ENCODE measurements at regions not wholly inside any gene's neighbourhood (a gene's known extent, or its start where the extent isn't known, plus 50 kb on each side); places are given as distances from the start of the nearest gene placed in this dataset.

GRCh38 chr20:39349240-39349639 lies 387.1 kb downstream of the DHX35 start:
- no peaks in the 10 kb centered on the region for H3K4me1 ChIP-seq
- intact Hi-C loops (cut with DNase I) = loop anchor here in 1 of 10 donors (10.0 kb wide), 1 partner anchor 154 kb away; no protein-coding TSS in a partner anchor
- H3K36me3 ChIP-seq = no peaks in the 10 kb centered on the region
- 81 to 88% (median 82%) methylated on average over 4 of the region's 4 CpGs for WGBS, 4 donors
- H3K27ac ChIP-seq = no peak overlapping the region
- no peak overlapping the region for H3K4me3 ChIP-seq
- H3K27me3 ChIP-seq = no peaks in the 10 kb centered on the region
- H3K9me3 ChIP-seq = peaks cover 0 to 36% (median 27%) of the 10 kb centered on the region in 12 donors
- no peak for ATAC-seq
- DNase-seq = no peak
- TF ChIP-seq CTCF (IDR thresholded peaks at IDR 0.05) (no peak), POLR2A (IDR thresholded peaks at IDR 0.05) (no peak)

- H3K27me3 ChIP-seq = no peaks in the 10 kb centered on the region
- DNase-seq (no peak), ATAC-seq (no peak)
- no peaks in the 10 kb centered on the region for H3K4me1 ChIP-seq
- no peak overlapping the region for H3K4me3 ChIP-seq
- no peaks in the 10 kb centered on the region for H3K36me3 ChIP-seq
- 79 to 89% (median 84%) methylated on average over 3 to 5 of the region's 5 CpGs for WGBS, 4 donors
- intact Hi-C loops (cut with DNase I) = loop anchor here in 1 of 10 donors (10.0 kb wide), 1 partner anchor 153 kb away; no protein-coding TSS in a partner anchor
- no peak for TF ChIP-seq POLR2A (IDR thresholded peaks at IDR 0.05)
- no peak for TF ChIP-seq CTCF (IDR thresholded peaks at IDR 0.05)
- no peak overlapping the region for H3K27ac ChIP-seq
- H3K9me3 ChIP-seq = peaks cover 0 to 36% (median 27%) of the 10 kb centered on the region in 12 donors
These were observed 385.5 kb downstream of the DHX35 start for GRCh38 chr20:39347626-39348025.

GRCh38 chr20:39342463-39342862 lies 380.3 kb downstream of the DHX35 start:
- intact Hi-C loops (cut with DNase I) = loop anchor here in 1 of 10 donors (10.0 kb wide), 1 partner anchor 148 kb away; no protein-coding TSS in a partner anchor
- H3K4me3 ChIP-seq = no peak overlapping the region
- TF ChIP-seq CTCF (IDR thresholded peaks at IDR 0.05) (no peak), POLR2A (IDR thresholded peaks at IDR 0.05) (no peak)
- H3K27me3 ChIP-seq = no peaks in the 10 kb centered on the region
- no peak for DNase-seq
- WGBS, 4 donors = 36 to 60% (median 52%) methylated on average over 1 of the region's 1 CpG
- no peak for ATAC-seq
- peaks cover 0 to 3% (median 0%) of the 10 kb centered on the region in 12 donors for H3K9me3 ChIP-seq
- H3K36me3 ChIP-seq = no peaks in the 10 kb centered on the region
- peaks cover 0 to 11% (median 1%) of the 10 kb centered on the region in 12 donors for H3K4me1 ChIP-seq
- H3K27ac ChIP-seq = no peak overlapping the region

GRCh38 chr20:39338469-39339376 lies 376.6 kb downstream of the DHX35 start:
- peak overlapping the region in 4 of 12 donors; percentile 25 to 50 (median 34) for H3K27ac ChIP-seq
- peak in 3 of 4 donors; percentile 69 to 90 (median 78) for ATAC-seq
- no peak for TF ChIP-seq POLR2A (IDR thresholded peaks at IDR 0.05)
- no peak for TF ChIP-seq CTCF (IDR thresholded peaks at IDR 0.05)
- H3K4me1 ChIP-seq = peaks cover 0 to 11% (median 1%) of the 10 kb centered on the region in 12 donors
- peak in 4 of 5 donors; percentile 28 to 40 (median 36) for DNase-seq
- intact Hi-C loops (cut with DNase I) = no loop called here
- H3K36me3 ChIP-seq = no peaks in the 10 kb centered on the region
- H3K9me3 ChIP-seq = no peaks in the 10 kb centered on the region
- no peak overlapping the region for H3K4me3 ChIP-seq
- 51 to 63% (median 58%) methylated on average over 6 of the region's 6 CpGs for WGBS, 4 donors
- H3K27me3 ChIP-seq = no peaks in the 10 kb centered on the region
